Suprapubic skin (tissue), 4 donors: ENCODE measurements at regions not wholly inside any gene's neighbourhood (a gene's known extent, or its start where the extent isn't known, plus 50 kb on each side); places are given as distances from the start of the nearest gene placed in this dataset.
"Not testable (repeated sequence)": the region's sequence is repeated elsewhere in the genome, so short reads cannot be mapped to it uniquely, and the experiment has no call there.

Experiments used
- DNase-seq, 2 donors: peaks; one replicate each; pipeline ENCODE4 v3.0.0-alpha.2; 2019; ENCODE audit warnings: low spot score in 2 of 2
- H3K27ac ChIP-seq: fragments of 200-600 bp; sonication (generic); one replicate; pipeline ENCODE4 v1.5.1; 2019
- H3K27me3 ChIP-seq: fragments of 200-600 bp; sonication (generic); one replicate; pipeline ENCODE4 v1.5.1; 2019
- H3K36me3 ChIP-seq: fragments of 200-600 bp; sonication (generic); one replicate; pipeline ENCODE4 v1.5.1; 2019
- H3K4me1 ChIP-seq: fragments of 200-600 bp; sonication (generic); one replicate; pipeline ENCODE4 v1.5.1; 2019
- H3K4me3 ChIP-seq: fragments of 200-600 bp; sonication (generic); one replicate; pipeline ENCODE4 v1.5.1; 2019; ENCODE audit warnings: mild to moderate bottlenecking
- H3K9me3 ChIP-seq: fragments of 200-600 bp; sonication (generic); one replicate; pipeline ENCODE4 v1.5.1; 2019
- EP300 ChIP-seq: sonication (generic); formaldehyde crosslinking; IDR thresholded peaks from one replicate; pipeline ENCODE4 v1.6.1; 2017; ENCODE audit warnings: antibody characterized with exemption
- POLR2A ChIP-seq, 2 donors: fragments of 450-650 bp; IDR thresholded peaks; one replicate each; pipeline ENCODE4 v1.6.1; 2017; ENCODE audit warnings: antibody characterized with exemption in 2 of 2, mild to moderate bottlenecking in 2 of 2, moderate library complexity in 2 of 2
- POLR2AphosphoS5 ChIP-seq, 3 donors: sonication (generic); formaldehyde crosslinking; IDR thresholded peaks; one replicate each; pipeline ENCODE4 v1.6.1; 2017; ENCODE audit warnings: antibody characterized with exemption in 3 of 3
- WGBS: methylation state at CpG from one replicate; pipeline ENCODE4 v1.1.5; 2018; 5-methylcytosine and 5-hydroxymethylcytosine counted together
- TF ChIP-seq, protein P1 (sequence below), 2 donors: fragments of 200-600 bp in 1 of 2; fragments of 450-650 bp in 1 of 2; sonication (generic) in 1 of 2; IDR thresholded peaks; one replicate each; pipeline ENCODE4 v1.5.1; 2016 to 2019; ENCODE audit warnings: antibody characterized with exemption in 2 of 2, mild to moderate bottlenecking in 1 of 2, moderate library complexity in 1 of 2

DNA sequence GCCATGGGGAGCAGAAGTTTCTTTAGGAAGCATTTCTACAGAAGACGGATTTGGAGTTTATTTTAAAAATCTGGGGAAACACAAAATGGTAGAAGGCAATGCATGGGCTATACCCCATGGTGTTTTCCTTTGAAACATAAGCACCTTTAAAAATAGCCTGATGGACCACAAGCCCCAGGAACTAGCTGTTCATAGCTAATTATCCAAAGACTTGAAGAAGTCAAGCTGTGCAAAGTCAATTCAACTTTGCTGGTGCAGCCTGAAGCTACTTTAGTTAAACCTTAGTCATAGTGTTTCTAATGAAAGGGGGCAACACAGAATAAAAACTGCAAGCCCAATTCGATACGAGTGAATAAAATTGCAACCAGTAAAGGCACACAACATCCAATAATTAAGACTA lies 732.5 kb downstream of the GALC start:
- Histone ChIP-seq H3K36me3 (no peaks in the 10 kb centered on the region), H3K4me3 (no peak overlapping the region), H3K4me1 (no peaks in the 10 kb centered on the region), H3K27ac (no peak overlapping the region), H3K27me3 (no peaks in the 10 kb centered on the region), H3K9me3 (no peaks in the 10 kb centered on the region)
- WGBS, result 75% methylated on average over 3 of the region's 3 CpGs
- TF ChIP-seq, protein P1, sequence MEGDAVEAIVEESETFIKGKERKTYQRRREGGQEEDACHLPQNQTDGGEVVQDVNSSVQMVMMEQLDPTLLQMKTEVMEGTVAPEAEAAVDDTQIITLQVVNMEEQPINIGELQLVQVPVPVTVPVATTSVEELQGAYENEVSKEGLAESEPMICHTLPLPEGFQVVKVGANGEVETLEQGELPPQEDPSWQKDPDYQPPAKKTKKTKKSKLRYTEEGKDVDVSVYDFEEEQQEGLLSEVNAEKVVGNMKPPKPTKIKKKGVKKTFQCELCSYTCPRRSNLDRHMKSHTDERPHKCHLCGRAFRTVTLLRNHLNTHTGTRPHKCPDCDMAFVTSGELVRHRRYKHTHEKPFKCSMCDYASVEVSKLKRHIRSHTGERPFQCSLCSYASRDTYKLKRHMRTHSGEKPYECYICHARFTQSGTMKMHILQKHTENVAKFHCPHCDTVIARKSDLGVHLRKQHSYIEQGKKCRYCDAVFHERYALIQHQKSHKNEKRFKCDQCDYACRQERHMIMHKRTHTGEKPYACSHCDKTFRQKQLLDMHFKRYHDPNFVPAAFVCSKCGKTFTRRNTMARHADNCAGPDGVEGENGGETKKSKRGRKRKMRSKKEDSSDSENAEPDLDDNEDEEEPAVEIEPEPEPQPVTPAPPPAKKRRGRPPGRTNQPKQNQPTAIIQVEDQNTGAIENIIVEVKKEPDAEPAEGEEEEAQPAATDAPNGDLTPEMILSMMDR (IDR thresholded peaks at IDR 0.05), result no peak
- TF ChIP-seq POLR2A (IDR thresholded peaks at IDR 0.05) (no peak), POLR2AphosphoS5 (IDR thresholded peaks at IDR 0.05) (no peak), EP300 (no peak)
- DNase-seq, result no peak

DNA sequence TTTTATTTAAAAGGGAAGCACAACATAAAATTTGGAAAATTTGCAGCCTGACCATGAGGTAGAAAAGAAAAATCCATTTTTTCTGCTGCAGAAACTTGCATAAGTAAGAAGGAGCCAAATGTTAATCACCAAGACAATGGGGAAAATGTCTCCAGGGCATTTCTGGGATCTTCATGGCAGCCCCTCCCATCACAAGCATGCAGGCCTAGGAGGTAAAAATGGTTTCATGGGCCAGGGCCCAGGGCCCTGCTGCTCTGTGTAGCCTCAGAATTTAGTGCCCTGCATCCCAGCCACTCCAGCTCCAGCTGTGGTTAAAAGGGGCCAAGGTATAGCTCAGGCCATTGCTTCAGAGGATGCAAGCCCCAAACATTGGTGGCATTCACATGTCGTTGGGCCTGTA lies 735.6 kb downstream of the GALC start:
- no peaks in the 10 kb centered on the region for H3K9me3 ChIP-seq
- TF ChIP-seq EP300 (no peak), POLR2A (IDR thresholded peaks at IDR 0.05) (no peak)
- TF ChIP-seq, protein P1 (IDR thresholded peaks at IDR 0.05), result no peak
- H3K4me3 ChIP-seq, result no peak overlapping the region
- H3K27me3 ChIP-seq, result no peaks in the 10 kb centered on the region
- WGBS, result 71% methylated on average over 1 of the region's 1 CpG
- no peak overlapping the region for H3K27ac ChIP-seq
- no peak for DNase-seq
- H3K4me1 ChIP-seq, result no peaks in the 10 kb centered on the region
- H3K36me3 ChIP-seq, result no peaks in the 10 kb centered on the region

DNA sequence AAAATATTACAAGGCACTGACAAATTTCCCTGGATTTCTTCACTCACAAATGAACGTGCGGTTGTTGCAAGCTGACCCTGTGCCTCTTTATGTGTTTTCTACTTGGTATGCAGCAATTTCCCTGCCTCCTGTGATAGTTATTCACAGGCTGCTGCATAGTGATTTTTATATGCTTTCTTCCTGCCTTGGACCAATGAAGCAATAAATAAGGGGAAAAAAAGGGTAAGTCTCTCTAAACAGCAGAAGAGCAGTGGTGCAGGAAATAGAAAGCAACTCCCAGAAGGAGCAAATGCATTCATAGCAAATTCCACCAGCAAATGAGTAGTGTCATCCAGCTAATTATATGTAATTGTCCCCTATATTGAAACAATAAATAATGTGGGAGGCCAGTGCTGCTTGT lies 737.9 kb downstream of the GALC start:
- H3K27me3 ChIP-seq, result no peaks in the 10 kb centered on the region
- no peak for DNase-seq
- WGBS, result 90% methylated on average over 2 of the region's 2 CpGs

DNA sequence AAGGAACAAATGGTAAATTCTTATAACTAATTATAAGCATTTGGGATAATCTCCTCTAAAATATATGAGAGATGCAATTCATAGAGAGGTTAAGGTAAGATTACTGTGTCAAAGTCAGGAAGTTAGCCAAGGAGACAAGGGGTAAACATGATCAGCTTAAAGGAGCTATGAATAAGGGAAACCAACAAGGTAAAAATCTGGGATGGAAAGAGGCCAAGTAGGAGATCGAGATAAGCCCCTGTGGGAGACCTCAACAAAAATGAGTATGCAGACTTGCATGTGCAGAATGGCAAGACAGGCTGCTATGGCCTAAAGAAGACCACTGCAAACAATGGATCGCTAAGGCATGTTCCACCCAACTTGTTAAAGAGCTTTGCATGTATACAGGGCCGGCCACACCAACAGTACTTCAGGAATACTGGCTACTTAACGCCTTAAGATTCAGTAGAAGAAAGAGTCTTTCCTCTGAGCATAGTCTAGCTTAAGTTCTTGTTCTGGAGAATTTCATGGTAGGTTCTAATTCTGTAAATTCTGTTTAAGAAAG lies 738.6 kb downstream of the GALC start:
- Histone ChIP-seq H3K4me3 (no peak overlapping the region), H3K4me1 (no peaks in the 10 kb centered on the region), H3K36me3 (no peaks in the 10 kb centered on the region), H3K9me3 (no peaks in the 10 kb centered on the region), H3K27ac (no peak overlapping the region), H3K27me3 (no peaks in the 10 kb centered on the region)
- TF ChIP-seq POLR2A (IDR thresholded peaks at IDR 0.05), result no peak
- TF ChIP-seq, protein P1 (IDR thresholded peaks at IDR 0.05), result no peak
- TF ChIP-seq POLR2AphosphoS5 (IDR thresholded peaks at IDR 0.05), result no peak
- WGBS, result 63% methylated on average over 4 of the region's 4 CpGs
- DNase-seq, result no peak

More for the DNA sequence above, 737.9 kb downstream of the GALC start:
- H3K36me3 ChIP-seq, result no peaks in the 10 kb centered on the region
- no peaks in the 10 kb centered on the region for H3K4me1 ChIP-seq
- TF ChIP-seq EP300, result no peak
- TF ChIP-seq, protein P1 (IDR thresholded peaks at IDR 0.05), result no peak
- no peak for TF ChIP-seq POLR2AphosphoS5 (IDR thresholded peaks at IDR 0.05)
- TF ChIP-seq POLR2A (IDR thresholded peaks at IDR 0.05), result no peak
- no peak overlapping the region for H3K4me3 ChIP-seq
- H3K9me3 ChIP-seq, result no peaks in the 10 kb centered on the region
- H3K27ac ChIP-seq, result no peak overlapping the region

DNA sequence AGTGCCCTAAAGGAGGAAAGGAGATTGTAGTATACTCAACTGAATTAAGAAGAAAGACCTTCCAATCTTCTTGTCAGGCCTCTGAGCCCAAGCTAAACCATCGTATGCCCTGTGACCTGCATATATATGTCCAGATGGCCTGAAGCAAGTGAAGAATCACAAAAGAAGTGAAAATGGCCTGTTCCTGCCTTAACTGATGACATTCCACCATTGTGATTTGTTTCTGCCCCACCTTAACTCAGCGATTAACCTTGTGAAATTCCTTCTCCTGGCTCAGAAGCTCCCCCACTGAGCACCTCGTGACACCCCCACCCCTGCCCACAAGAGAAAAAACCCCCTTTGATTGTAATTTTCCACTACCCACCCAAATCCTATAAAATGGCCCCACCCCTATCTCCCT lies 739.2 kb downstream of the GALC start:
- not testable (repeated sequence) for H3K4me1 ChIP-seq, H3K4me3 ChIP-seq, H3K36me3 ChIP-seq, DNase-seq, H3K27ac ChIP-seq, H3K27me3 ChIP-seq, H3K9me3 ChIP-seq
- WGBS, result 72% methylated on average over 3 of the region's 3 CpGs

DNA sequence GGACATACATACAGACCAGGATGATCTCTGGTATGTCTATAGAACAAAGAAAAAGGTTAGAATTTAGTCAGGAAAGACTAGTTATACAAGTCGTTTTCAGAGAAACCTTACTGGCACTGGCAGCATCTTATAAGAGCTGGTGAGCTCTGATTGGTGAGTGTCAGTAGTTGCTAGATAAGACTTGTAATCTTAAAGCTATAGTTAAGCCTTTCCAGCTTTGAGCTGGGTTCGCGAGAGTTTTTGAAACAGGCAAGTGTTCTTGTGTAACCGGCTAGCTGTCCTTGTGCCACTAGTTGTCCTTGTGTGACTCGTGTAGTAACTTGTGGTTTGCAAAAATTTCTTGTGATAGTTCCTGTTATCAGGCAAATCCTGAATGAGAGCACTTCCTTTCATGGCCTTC lies 740.9 kb downstream of the GALC start:
- no peak for DNase-seq
- Histone ChIP-seq H3K36me3 (no peaks in the 10 kb centered on the region), H3K9me3 (no peaks in the 10 kb centered on the region), H3K27me3 (no peaks in the 10 kb centered on the region), H3K27ac (no peak overlapping the region), H3K4me3 (no peak overlapping the region), H3K4me1 (no peaks in the 10 kb centered on the region)
- 76% methylated on average over 5 of the region's 5 CpGs for WGBS
- TF ChIP-seq POLR2A (IDR thresholded peaks at IDR 0.05) (no peak), EP300 (no peak), POLR2AphosphoS5 (IDR thresholded peaks at IDR 0.05) (no peak)
- TF ChIP-seq, protein P1 (IDR thresholded peaks at IDR 0.05), result no peak
